IPS-20b (cell line): ENCODE measurements at regions not wholly inside any gene's neighbourhood (a gene's known extent, or its start where the extent isn't known, plus 50 kb on each side); places are given as distances from the start of the nearest gene placed in this dataset.

Experiments
- H3K27ac ChIP-seq: one replicate; pipeline ENCODE4 v1.5.1; 2013; ENCODE audit warnings: low read length
- H3K27me3 ChIP-seq: 2 replicates; pipeline ENCODE4 v1.6.1; 2013; ENCODE audit warnings: mild to moderate bottlenecking, low read length, inconsistent platforms; ENCODE audit not compliant: insufficient read depth
- H3K36me3 ChIP-seq: 2 replicates; pipeline ENCODE4 v1.6.1; 2013; ENCODE audit warnings: low read depth, mild to moderate bottlenecking, inconsistent platforms, low read length, moderate library complexity; ENCODE audit not compliant: insufficient read depth
- H3K4me1 ChIP-seq: 2 replicates; pipeline ENCODE4 v1.6.1; 2013; ENCODE audit warnings: mild to moderate bottlenecking, control low read depth, inconsistent platforms, low read length, moderate library complexity; ENCODE audit not compliant: insufficient read depth
- H3K4me3 ChIP-seq: 2 replicates; pipeline ENCODE4 v1.5.1; 2013; ENCODE audit warnings: mild to moderate bottlenecking, low read length, inconsistent platforms
- H3K9ac ChIP-seq: 2 replicates; pipeline ENCODE4 v1.6.1; 2013; ENCODE audit warnings: low read depth, mild to moderate bottlenecking, inconsistent platforms, low read length, moderate library complexity
- H3K9me3 ChIP-seq: 2 replicates; pipeline ENCODE4 v1.6.1; 2013; ENCODE audit warnings: mild to moderate bottlenecking, low read depth, low read length, inconsistent platforms; ENCODE audit not compliant: insufficient read depth

- Histone ChIP-seq H3K27me3 (no peaks in the 10 kb centered on the region), H3K4me1 (0 out of 2 replicates have a peak, but pooled peaks cover 3% of the 10 kb centered on the region), H3K4me3 (no peak overlapping the region), H3K36me3 (no peaks in the 10 kb centered on the region), H3K9me3 (no peaks in the 10 kb centered on the region), H3K9ac (no peak overlapping the region), H3K27ac (no peak overlapping the region)
Measured at GRCh38 chr17:33941744-33942143, 313.3 kb upstream of the CCL2 start.

- Histone ChIP-seq H3K9ac (no peak overlapping the region), H3K4me1 (0 out of 2 replicates have a peak, but pooled peaks cover 3% of the 10 kb centered on the region), H3K9me3 (no peaks in the 10 kb centered on the region), H3K27ac (no peak overlapping the region), H3K27me3 (no peaks in the 10 kb centered on the region), H3K36me3 (no peaks in the 10 kb centered on the region), H3K4me3 (no peak overlapping the region)
Measured at GRCh38 chr17:33942414-33942813, 312.7 kb upstream of the CCL2 start.

GRCh38 chr17:33944412-33944811, 310.7 kb upstream of the CCL2 start:
- Histone ChIP-seq H3K4me3 (no peak overlapping the region), H3K9ac (no peak overlapping the region), H3K27ac (no peak overlapping the region), H3K36me3 (no peaks in the 10 kb centered on the region), H3K9me3 (no peaks in the 10 kb centered on the region), H3K4me1 (0 out of 2 replicates have a peak, but pooled peaks cover 3% of the 10 kb centered on the region), H3K27me3 (no peaks in the 10 kb centered on the region)

GRCh38 chr17:33944826-33945225, 310.3 kb upstream of the CCL2 start:
- H3K27me3 ChIP-seq = no peaks in the 10 kb centered on the region
- no peak overlapping the region for H3K27ac ChIP-seq
- H3K9me3 ChIP-seq = no peaks in the 10 kb centered on the region
- no peaks in the 10 kb centered on the region for H3K36me3 ChIP-seq
- H3K4me1 ChIP-seq = 0 out of 2 replicates have a peak, but pooled peaks cover 3% of the 10 kb centered on the region
- no peak overlapping the region for H3K4me3 ChIP-seq
- H3K9ac ChIP-seq = no peak overlapping the region

GRCh38 chr17:33945646-33946546, 309.2 kb upstream of the CCL2 start:
- Histone ChIP-seq H3K27me3 (no peaks in the 10 kb centered on the region), H3K9ac (no peak overlapping the region), H3K9me3 (no peaks in the 10 kb centered on the region), H3K27ac (no peak overlapping the region), H3K4me1 (no peaks in the 10 kb centered on the region), H3K4me3 (no peak overlapping the region), H3K36me3 (no peaks in the 10 kb centered on the region)

GRCh38 chr17:33947762-33948161, 307.3 kb upstream of the CCL2 start:
- Histone ChIP-seq H3K27ac (no peak overlapping the region), H3K9ac (no peak overlapping the region), H3K36me3 (no peaks in the 10 kb centered on the region), H3K4me1 (no peaks in the 10 kb centered on the region), H3K27me3 (no peaks in the 10 kb centered on the region), H3K9me3 (no peaks in the 10 kb centered on the region), H3K4me3 (no peak overlapping the region)

- Histone ChIP-seq H3K27me3 (no peaks in the 10 kb centered on the region), H3K9ac (no peak overlapping the region), H3K27ac (no peak overlapping the region)
Measured at GRCh38 chr17:33948309-33948708, 306.8 kb upstream of the CCL2 start.

GRCh38 chr17:33949100-33949499, 306.0 kb upstream of the CCL2 start:
- Histone ChIP-seq H3K9me3 (no peaks in the 10 kb centered on the region), H3K9ac (no peak overlapping the region), H3K27ac (no peak overlapping the region), H3K36me3 (no peaks in the 10 kb centered on the region), H3K4me3 (no peak overlapping the region), H3K27me3 (no peaks in the 10 kb centered on the region), H3K4me1 (no peaks in the 10 kb centered on the region)

More at GRCh38 chr17:33948309-33948708, 306.8 kb upstream of the CCL2 start:
- Histone ChIP-seq H3K9me3 (no peaks in the 10 kb centered on the region), H3K36me3 (no peaks in the 10 kb centered on the region), H3K4me1 (no peaks in the 10 kb centered on the region), H3K4me3 (no peak overlapping the region)

GRCh38 chr17:33950061-33950460, 305.0 kb upstream of the CCL2 start:
- Histone ChIP-seq H3K27ac (no peak overlapping the region), H3K9ac (no peak overlapping the region), H3K9me3 (no peaks in the 10 kb centered on the region), H3K4me3 (no peak overlapping the region), H3K36me3 (no peaks in the 10 kb centered on the region), H3K27me3 (no peaks in the 10 kb centered on the region), H3K4me1 (no peaks in the 10 kb centered on the region)

- no peaks in the 10 kb centered on the region for H3K27me3 ChIP-seq
- H3K36me3 ChIP-seq = no peaks in the 10 kb centered on the region
- H3K4me3 ChIP-seq = no peak overlapping the region
- no peak overlapping the region for H3K9ac ChIP-seq
- H3K9me3 ChIP-seq = no peaks in the 10 kb centered on the region
- H3K4me1 ChIP-seq = no peaks in the 10 kb centered on the region
- no peak overlapping the region for H3K27ac ChIP-seq
Measured at GRCh38 chr17:33952425-33952824, 302.7 kb upstream of the CCL2 start.

- Histone ChIP-seq H3K9me3 (peaks cover 18% of the 10 kb centered on the region; the same call in 1 of the 2 replicates), H3K9ac (no peak overlapping the region), H3K36me3 (no peaks in the 10 kb centered on the region), H3K4me3 (no peak overlapping the region), H3K27ac (no peak overlapping the region), H3K27me3 (no peaks in the 10 kb centered on the region), H3K4me1 (no peaks in the 10 kb centered on the region)
Measured at GRCh38 chr17:33954597-33954996, 300.5 kb upstream of the CCL2 start.

- no peaks in the 10 kb centered on the region for H3K4me1 ChIP-seq
- H3K36me3 ChIP-seq = no peaks in the 10 kb centered on the region
- no peak overlapping the region for H3K27ac ChIP-seq
Measured at GRCh38 chr17:33955461-33955860, 299.6 kb upstream of the CCL2 start.

More at GRCh38 chr17:33955461-33955860, 299.6 kb upstream of the CCL2 start:
- H3K27me3 ChIP-seq = no peaks in the 10 kb centered on the region
- peaks cover 21% of the 10 kb centered on the region; the same call in 1 of the 2 replicates for H3K9me3 ChIP-seq
- H3K9ac ChIP-seq = no peak overlapping the region
- no peak overlapping the region for H3K4me3 ChIP-seq
